Stomach (tissue), 8 donors: ENCODE measurements at regions not wholly inside any gene's neighbourhood (a gene's known extent, or its start where the extent isn't known, plus 50 kb on each side); places are given as distances from the start of the nearest gene placed in this dataset.

ENCODE experiments used
- DNase-seq, 2 donors: peaks; one replicate each; pipeline versions ENCODE4 v3.0.0 to v3.0.0-alpha.2; 2013 to 2019
- H3K27ac ChIP-seq, 5 donors: fragments of 200-600 bp in 4 of 5; sonication (generic) in 4 of 5; one replicate each; pipeline ENCODE4 v1.5.1; 2013 to 2019; ENCODE audit warnings: mild to moderate bottlenecking in 1 of 5, moderate library complexity in 1 of 5
- H3K27me3 ChIP-seq, 3 donors: fragments of 200-600 bp; sonication (generic); one replicate each; pipeline ENCODE4 v1.5.1; 2017 to 2019; ENCODE audit warnings: mixed run types in 1 of 3
- H3K36me3 ChIP-seq, 4 donors: fragments of 200-600 bp; sonication (generic); 1 replicate in 3 of 4; 2 replicates in 1 of 4; pipeline ENCODE4 v1.5.1; 2016 to 2019
- H3K4me1 ChIP-seq, 4 donors: fragments of 200-600 bp; sonication (generic); one replicate each; pipeline ENCODE4 v1.5.1; 2016 to 2019
- H3K4me3 ChIP-seq, 4 donors: fragments of 200-600 bp; sonication (generic) in 3 of 4; one replicate each; pipeline ENCODE4 v1.5.1; 2016 to 2019; ENCODE audit warnings: mild to moderate bottlenecking in 1 of 4
- H3K9me3 ChIP-seq, 4 donors: fragments of 200-600 bp; sonication (generic); one replicate each; pipeline ENCODE4 v1.5.1; 2016 to 2019
- CTCF ChIP-seq, 7 experiments: fragments of 450-650 bp in 4 of 7; fragments of 200-600 bp in 3 of 7; sonication (generic) in 3 of 7; IDR thresholded peaks; one replicate each; pipeline ENCODE4 v1.5.1; 2016 to 2019; ENCODE audit warnings: antibody characterized with exemption in 7 of 7, control low read depth in 2 of 7, mild to moderate bottlenecking in 1 of 7
- EP300 ChIP-seq: sonication (generic); formaldehyde crosslinking; IDR thresholded peaks from one replicate; pipeline ENCODE4 v1.6.1; 2017; ENCODE audit warnings: antibody characterized with exemption
- POLR2A ChIP-seq, 4 donors: fragments of 450-650 bp; IDR thresholded peaks; one replicate each; pipeline ENCODE4 v1.6.1; 2016; ENCODE audit warnings: antibody characterized with exemption in 4 of 4, control low read depth in 2 of 4, mild to moderate bottlenecking in 1 of 4, moderate library complexity in 1 of 4
- POLR2AphosphoS5 ChIP-seq, 3 donors: sonication (generic); formaldehyde crosslinking; IDR thresholded peaks; one replicate each; pipeline ENCODE4 v1.6.1; 2016; ENCODE audit warnings: antibody characterized with exemption in 3 of 3
- WGBS, 5 donors: extraction: QIAGEN DNeasy Blood & Tissue Kit in 3 of 5; methylation state at CpG; one replicate each; pipeline versions ENCODE4 v1.1.5 to v1.1.7; 2013 to 2018; 5-methylcytosine and 5-hydroxymethylcytosine counted together
- intact Hi-C: fragments of 100-400 bp; cut with DNase I; formaldehyde crosslinking; loops from one replicate; pipeline ENCODE4 v1.15.1; 2023; ENCODE audit warnings: low total_unique reads
- donor health status: healthy with polysubstance abuse.
- donor health status: Bipolar disorder and iron deficiency.
- donor health status: healthy.

- TF ChIP-seq POLR2AphosphoS5 (IDR thresholded peaks at IDR 0.05) (no peak), CTCF (IDR thresholded peaks at IDR 0.05) (peak in 2 of 7 experiments; percentile 36 to 42)
- Histone ChIP-seq H3K9me3 (no peaks in the 10 kb centered on the region), H3K36me3 (no peaks in the 10 kb centered on the region), H3K4me1 (no peaks in the 10 kb centered on the region), H3K4me3 (no peak overlapping the region), H3K27me3 (no peaks in the 10 kb centered on the region), H3K27ac (no peak overlapping the region)
- 20 to 40% (median 27%) methylated on average over 5 of the region's 5 CpGs for WGBS, 5 donors
- DNase-seq: peak in 1 of 2 donors; percentile 73
- intact Hi-C loops: no loop called here
Measured at GRCh38 chr2:122191331-122191730, 435.9 kb downstream of the TSN start.

- H3K4me1 ChIP-seq: no peaks in the 10 kb centered on the region
- whole genome bisulfite sequencing, 5 donors: 76 to 88% (median 79%) methylated on average over 6 of the region's 6 CpGs
Measured at GRCh38 chr2:122193622-122194021, 438.2 kb downstream of the TSN start.

GRCh38 chr2:122194546-122194945 lies 439.1 kb downstream of the TSN start:
- intact Hi-C loops: no loop called here
- H3K36me3 ChIP-seq: no peaks in the 10 kb centered on the region
- no peak overlapping the region for H3K27ac ChIP-seq
- H3K4me3 ChIP-seq: no peak overlapping the region
- TF ChIP-seq POLR2AphosphoS5 (IDR thresholded peaks at IDR 0.05) (no peak), POLR2A (IDR thresholded peaks at IDR 0.05) (no peak), EP300 (no peak), CTCF (IDR thresholded peaks at IDR 0.05) (no peak)
- no peaks in the 10 kb centered on the region for H3K9me3 ChIP-seq
- H3K4me1 ChIP-seq: no peaks in the 10 kb centered on the region
- H3K27me3 ChIP-seq: no peaks in the 10 kb centered on the region
- WGBS, 5 donors: 55 to 68% (median 61%) methylated on average over 2 of the region's 2 CpGs
- DNase-seq: no peak

More at GRCh38 chr2:122193622-122194021, 438.2 kb downstream of the TSN start:
- H3K4me3 ChIP-seq: no peak overlapping the region
- H3K36me3 ChIP-seq: no peaks in the 10 kb centered on the region
- intact Hi-C loops: no loop called here
- H3K27ac ChIP-seq: no peak overlapping the region
- H3K9me3 ChIP-seq: no peaks in the 10 kb centered on the region
- H3K27me3 ChIP-seq: no peaks in the 10 kb centered on the region
- DNase-seq: no peak
- no peak for TF ChIP-seq EP300
- no peak for TF ChIP-seq POLR2A (IDR thresholded peaks at IDR 0.05)
- TF ChIP-seq POLR2AphosphoS5 (IDR thresholded peaks at IDR 0.05): no peak
- TF ChIP-seq CTCF (IDR thresholded peaks at IDR 0.05): no peak

- H3K27ac ChIP-seq: no peak overlapping the region
- intact Hi-C loops: no loop called here
- no peaks in the 10 kb centered on the region for H3K36me3 ChIP-seq
- no peaks in the 10 kb centered on the region for H3K27me3 ChIP-seq
- no peaks in the 10 kb centered on the region for H3K9me3 ChIP-seq
- WGBS, 5 donors: 50 to 63% (median 60%) methylated on average over 4 of the region's 4 CpGs
- TF ChIP-seq CTCF (IDR thresholded peaks at IDR 0.05) (no peak), POLR2AphosphoS5 (IDR thresholded peaks at IDR 0.05) (no peak), POLR2A (IDR thresholded peaks at IDR 0.05) (no peak), EP300 (no peak)
- DNase-seq: peak in 1 of 2 donors; percentile 70
- peaks cover 0 to 4% (median 0%) of the 10 kb centered on the region in 4 donors for H3K4me1 ChIP-seq
- H3K4me3 ChIP-seq: no peak overlapping the region
Measured at GRCh38 chr2:122203523-122203922, 448.1 kb downstream of the TSN start.
